Midbrain (tissue), 1 donor: ENCODE measurements at regions not wholly inside any gene's neighbourhood (a gene's known extent, or its start where the extent isn't known, plus 50 kb on each side); places are given as distances from the start of the nearest gene placed in this dataset.

Experiments used
- DNase-seq: peaks from one replicate; lab custom pipeline; 2025; lab: John Stamatoyannopoulos, UW

GRCh38 chr9:79264041-79264440, 307.7 kb upstream of the TLE4 start:
- DNase-seq = no peak

GRCh38 chr9:79264511-79265355, 307.0 kb upstream of the TLE4 start:
- DNase-seq = no peak

- no peak for DNase-seq
These were observed 304.8 kb upstream of the TLE4 start for GRCh38 chr9:79266986-79267385.

GRCh38 chr9:79268806-79269205, 303.0 kb upstream of the TLE4 start:
- DNase-seq = no peak

- no peak for DNase-seq
These were observed 298.5 kb upstream of the TLE4 start for GRCh38 chr9:79273311-79273710.

GRCh38 chr9:79279356-79279755, 292.4 kb upstream of the TLE4 start:
- no peak for DNase-seq

GRCh38 chr9:79280691-79281090, 291.1 kb upstream of the TLE4 start:
- no peak for DNase-seq

- DNase-seq = no peak
These were observed 287.7 kb upstream of the TLE4 start for GRCh38 chr9:79284081-79284480.

- no peak for DNase-seq
These were observed 284.6 kb upstream of the TLE4 start for GRCh38 chr9:79286992-79287707.

GRCh38 chr9:79287708-79288290, 284.0 kb upstream of the TLE4 start:
- no peak for DNase-seq

- no peak for DNase-seq
These were observed 281.9 kb upstream of the TLE4 start for GRCh38 chr9:79289856-79290255.

- DNase-seq = no peak
These were observed 279.0 kb upstream of the TLE4 start for GRCh38 chr9:79292731-79293280.

- no peak for DNase-seq
These were observed 271.7 kb upstream of the TLE4 start for GRCh38 chr9:79300068-79300467.

GRCh38 chr9:79301085-79301484, 270.7 kb upstream of the TLE4 start:
- DNase-seq = no peak

- DNase-seq = no peak
These were observed 270.0 kb upstream of the TLE4 start for GRCh38 chr9:79301551-79302391.

GRCh38 chr9:79302569-79302968, 269.2 kb upstream of the TLE4 start:
- DNase-seq = no peak

- DNase-seq = no peak
These were observed 263.8 kb upstream of the TLE4 start for GRCh38 chr9:79308012-79308411.

- no peak for DNase-seq
These were observed 258.9 kb upstream of the TLE4 start for GRCh38 chr9:79312686-79313421.

- DNase-seq = no peak
These were observed 246.3 kb upstream of the TLE4 start for GRCh38 chr9:79325501-79325900.

GRCh38 chr9:79329861-79330260, 241.9 kb upstream of the TLE4 start:
- DNase-seq = no peak

- DNase-seq = no peak
These were observed 237.8 kb upstream of the TLE4 start for GRCh38 chr9:79334001-79334400.
